IPS DF 6.9 (cell line): ENCODE measurements at regions not wholly inside any gene's neighbourhood (a gene's known extent, or its start where the extent isn't known, plus 50 kb on each side); places are given as distances from the start of the nearest gene placed in this dataset.

ENCODE experiments used
- DNase-seq: peaks from one replicate; pipeline ENCODE4 v3.0.0-alpha.2; 2013; ENCODE audit warnings: low read depth, low spot score
- H3K27ac ChIP-seq: one replicate; pipeline ENCODE4 v1.5.1; 2013; ENCODE audit warnings: low read length, control low read depth
- H3K27me3 ChIP-seq: 2 replicates; pipeline ENCODE4 v1.6.1; 2013; ENCODE audit warnings: mild to moderate bottlenecking, low read length; ENCODE audit not compliant: control insufficient read depth, insufficient read depth
- H3K36me3 ChIP-seq: 2 replicates; pipeline ENCODE4 v1.6.1; 2013; ENCODE audit warnings: low read length; ENCODE audit not compliant: control insufficient read depth, insufficient read depth
- H3K4me1 ChIP-seq: 2 replicates; pipeline ENCODE4 v1.6.1; 2013; ENCODE audit warnings: low read length; ENCODE audit not compliant: control insufficient read depth, insufficient read depth
- H3K4me3 ChIP-seq: 2 replicates; pipeline ENCODE4 v1.5.1; 2013; ENCODE audit warnings: mild to moderate bottlenecking, low read length
- H3K9me3 ChIP-seq: 2 replicates; pipeline ENCODE4 v1.6.1; 2013; ENCODE audit warnings: low read length, inconsistent platforms; ENCODE audit not compliant: control insufficient read depth, insufficient read depth
- WGBS: extraction: QIAGEN DNeasy Blood & Tissue Kit; methylation state at CpG from one replicate; pipeline ENCODE4 v1.1.7; 2013; ENCODE audit warnings: mixed read lengths, missing lambda C conversion rate; ENCODE audit not compliant: insufficient read length, insufficient coverage; 5-methylcytosine and 5-hydroxymethylcytosine counted together

GRCh38 chr10:33070101-33070500, 112.1 kb upstream of the ITGB1 start:
- no peak for DNase-seq
- no CpG with 5 or more reads among the region's 6 CpGs for WGBS

GRCh38 chr10:33067917-33068316, 109.9 kb upstream of the ITGB1 start:
- H3K36me3 ChIP-seq, result no peaks in the 10 kb centered on the region
- WGBS, result no CpG with 5 or more reads among the region's 2 CpGs
- H3K4me3 ChIP-seq, result no peak overlapping the region
- H3K27ac ChIP-seq, result no peak overlapping the region
- no peaks in the 10 kb centered on the region for H3K27me3 ChIP-seq
- no peak for DNase-seq
- no peaks in the 10 kb centered on the region for H3K9me3 ChIP-seq
- no peaks in the 10 kb centered on the region for H3K4me1 ChIP-seq

More at GRCh38 chr10:33070101-33070500, 112.1 kb upstream of the ITGB1 start:
- no peak overlapping the region for H3K27ac ChIP-seq
- H3K4me3 ChIP-seq, result no peak overlapping the region
- no peaks in the 10 kb centered on the region for H3K4me1 ChIP-seq
- no peaks in the 10 kb centered on the region for H3K36me3 ChIP-seq
- no peaks in the 10 kb centered on the region for H3K9me3 ChIP-seq
- no peaks in the 10 kb centered on the region for H3K27me3 ChIP-seq

- DNase-seq, result no peak
- WGBS, result no CpG with 5 or more reads among the region's 2 CpGs
- no peaks in the 10 kb centered on the region for H3K9me3 ChIP-seq
- H3K27ac ChIP-seq, result no peak overlapping the region
- no peak overlapping the region for H3K4me3 ChIP-seq
- no peaks in the 10 kb centered on the region for H3K36me3 ChIP-seq
- no peaks in the 10 kb centered on the region for H3K4me1 ChIP-seq
- no peaks in the 10 kb centered on the region for H3K27me3 ChIP-seq
Measured at GRCh38 chr10:33067481-33067880, 109.5 kb upstream of the ITGB1 start.

- Histone ChIP-seq H3K27ac (no peak overlapping the region), H3K27me3 (no peaks in the 10 kb centered on the region), H3K9me3 (no peaks in the 10 kb centered on the region), H3K4me1 (no peaks in the 10 kb centered on the region), H3K36me3 (no peaks in the 10 kb centered on the region), H3K4me3 (no peak overlapping the region)
- WGBS, result no CpG with 5 or more reads among the region's 9 CpGs
- DNase-seq, result no peak
Measured at GRCh38 chr10:33066558-33067236, 108.7 kb upstream of the ITGB1 start.

GRCh38 chr10:33065111-33065510, 107.1 kb upstream of the ITGB1 start:
- WGBS, result no CpG with 5 or more reads among the region's 1 CpG
- DNase-seq, result no peak
- Histone ChIP-seq H3K36me3 (no peaks in the 10 kb centered on the region), H3K4me3 (no peak overlapping the region), H3K9me3 (no peaks in the 10 kb centered on the region), H3K27me3 (no peaks in the 10 kb centered on the region), H3K4me1 (no peaks in the 10 kb centered on the region), H3K27ac (no peak overlapping the region)

GRCh38 chr10:33064706-33065105, 106.7 kb upstream of the ITGB1 start:
- H3K4me1 ChIP-seq, result no peaks in the 10 kb centered on the region
- no peak overlapping the region for H3K4me3 ChIP-seq
- no peaks in the 10 kb centered on the region for H3K9me3 ChIP-seq
- no peak for DNase-seq
- no peaks in the 10 kb centered on the region for H3K36me3 ChIP-seq
- H3K27ac ChIP-seq, result no peak overlapping the region
- no CpG with 5 or more reads among the region's 1 CpG for WGBS
- no peaks in the 10 kb centered on the region for H3K27me3 ChIP-seq

- no peak for DNase-seq
- H3K36me3 ChIP-seq, result no peaks in the 10 kb centered on the region
- H3K27ac ChIP-seq, result no peak overlapping the region
- no peaks in the 10 kb centered on the region for H3K27me3 ChIP-seq
- no peak overlapping the region for H3K4me3 ChIP-seq
- WGBS, result no CpG with 5 or more reads among the region's 12 CpGs
- H3K9me3 ChIP-seq, result no peaks in the 10 kb centered on the region
- no peaks in the 10 kb centered on the region for H3K4me1 ChIP-seq
Measured at GRCh38 chr10:33057620-33058019, 99.6 kb upstream of the ITGB1 start.

GRCh38 chr10:33056828-33057596, 99.0 kb upstream of the ITGB1 start:
- no peaks in the 10 kb centered on the region for H3K9me3 ChIP-seq
- H3K4me1 ChIP-seq, result no peaks in the 10 kb centered on the region
- no peaks in the 10 kb centered on the region for H3K36me3 ChIP-seq
- no peak overlapping the region for H3K27ac ChIP-seq
- DNase-seq, result no peak
- H3K27me3 ChIP-seq, result no peaks in the 10 kb centered on the region
- no CpG with 5 or more reads among the region's 4 CpGs for whole genome bisulfite sequencing
- H3K4me3 ChIP-seq, result no peak overlapping the region

GRCh38 chr10:33055625-33056024, 97.6 kb upstream of the ITGB1 start:
- H3K9me3 ChIP-seq, result no peaks in the 10 kb centered on the region
- H3K27me3 ChIP-seq, result no peaks in the 10 kb centered on the region
- H3K4me3 ChIP-seq, result no peak overlapping the region
- 0 out of 2 replicates have a peak, but pooled peaks cover 2% of the 10 kb centered on the region for H3K4me1 ChIP-seq
- DNase-seq, result no peak
- H3K36me3 ChIP-seq, result no peaks in the 10 kb centered on the region
- H3K27ac ChIP-seq, result no peak overlapping the region

GRCh38 chr10:33052915-33053810, 95.1 kb upstream of the ITGB1 start:
- H3K9me3 ChIP-seq, result no peaks in the 10 kb centered on the region
- DNase-seq, result no peak
- WGBS, result no CpG with 5 or more reads among the region's 9 CpGs
- 0 out of 2 replicates have a peak, but pooled peaks cover 2% of the 10 kb centered on the region for H3K4me1 ChIP-seq
- no peak overlapping the region for H3K27ac ChIP-seq
- no peaks in the 10 kb centered on the region for H3K27me3 ChIP-seq
- H3K4me3 ChIP-seq, result no peak overlapping the region
- no peaks in the 10 kb centered on the region for H3K36me3 ChIP-seq
